LHCN-M2 (cell line): ENCODE measurements at regions not wholly inside any gene's neighbourhood (a gene's known extent, or its start where the extent isn't known, plus 50 kb on each side); places are given as distances from the start of the nearest gene placed in this dataset.

Source experiments
- DNase-seq: peaks from one replicate; pipeline ENCODE4 v3.0.0-alpha.2; 2012; ENCODE audit warnings: low read depth

GRCh38 chr4:111572470-111572869, 572.8 kb upstream of the FAM241A start:
- DNase-seq, result no peak

GRCh38 chr4:111573386-111573785, 571.9 kb upstream of the FAM241A start:
- DNase-seq, result no peak

GRCh38 chr4:111579767-111580166, 565.5 kb upstream of the FAM241A start:
- no peak for DNase-seq

- no peak for DNase-seq
Measured at GRCh38 chr4:111595456-111595855, 549.8 kb upstream of the FAM241A start.

GRCh38 chr4:111596491-111596890, 548.8 kb upstream of the FAM241A start:
- no peak for DNase-seq

GRCh38 chr4:111601671-111602070, 543.6 kb upstream of the FAM241A start:
- DNase-seq, result peak; percentile 44

- peak; percentile 12 for DNase-seq
Measured at GRCh38 chr4:111602848-111603247, 542.4 kb upstream of the FAM241A start.

- no peak for DNase-seq
Measured at GRCh38 chr4:111605111-111605510, 540.1 kb upstream of the FAM241A start.

GRCh38 chr4:111610681-111611080, 534.6 kb upstream of the FAM241A start:
- no peak for DNase-seq

GRCh38 chr4:111618908-111619307, 526.3 kb upstream of the FAM241A start:
- peak; percentile 24 for DNase-seq

GRCh38 chr4:111628437-111628836, 516.8 kb upstream of the FAM241A start:
- DNase-seq, result no peak

GRCh38 chr4:111630705-111631104, 514.5 kb upstream of the FAM241A start:
- DNase-seq, result peak; percentile 55

GRCh38 chr4:111631215-111631999, 513.8 kb upstream of the FAM241A start:
- DNase-seq, result peak; percentile 40

GRCh38 chr4:111632641-111633151, 512.6 kb upstream of the FAM241A start:
- peak; percentile 55 for DNase-seq

- DNase-seq, result no peak
Measured at GRCh38 chr4:111633663-111634266, 511.5 kb upstream of the FAM241A start.

- DNase-seq, result no peak
Measured at GRCh38 chr4:111635646-111636045, 509.6 kb upstream of the FAM241A start.

GRCh38 chr4:111636961-111637585, 508.2 kb upstream of the FAM241A start:
- DNase-seq, result no peak

GRCh38 chr4:111639120-111639690, 506.0 kb upstream of the FAM241A start:
- DNase-seq, result peak; percentile 22

GRCh38 chr4:111639876-111640275, 505.4 kb upstream of the FAM241A start:
- DNase-seq, result peak; percentile 56

GRCh38 chr4:111641813-111642579, 503.3 kb upstream of the FAM241A start:
- DNase-seq, result peak; percentile 84

GRCh38 chr4:111648056-111648455, 497.2 kb upstream of the FAM241A start:
- DNase-seq, result no peak
